ENCODE measurements at regions not wholly inside any gene's neighbourhood (a gene's known extent, or its start where the extent isn't known, plus 50 kb on each side); places are given as distances from the start of the nearest gene placed in this dataset.

GRCh38 chr2:39838589-39838988 is 59.5 kb upstream of the THUMPD2 start:
- in situ Hi-C loops (cut with MboI; ENCODE audit: low sequenced_read_pairs) = no loop called here

More at GRCh38 chr2:39838589-39838988, 59.5 kb upstream of the THUMPD2 start:
- H4K8ac ChIP-seq (ENCODE audit: low read depth in 2 of 2, low read length in 2 of 2) = no peak overlapping the region
- dilution Hi-C loops (cut with HindIII; ENCODE audit: low sequenced_read_pairs, unreplicated experiment) = no loop called here
- no peak overlapping the region for H3K4me3 ChIP-seq (ENCODE audit: insufficient read depth, low read depth, low read length)
- no peak for TF ChIP-seq BHLHE40 (IDR thresholded peaks at IDR 0.05; ENCODE audit: low read depth, low read length)
- TF ChIP-seq CHD1 (IDR thresholded peaks at IDR 0.05; ENCODE audit: low read depth, low read length) = no peak
- TF ChIP-seq POLR2A (IDR thresholded peaks at IDR 0.05; ENCODE audit: low read depth, low read length) = no peak
- TF ChIP-seq CEBPB (IDR thresholded peaks at IDR 0.05; ENCODE audit: low read depth, low read length) = no peak
- TF ChIP-seq RFX5 (IDR thresholded peaks at IDR 0.05; ENCODE audit: low read depth, low read length) = no peak
- TF ChIP-seq USF2 (IDR thresholded peaks at IDR 0.05; ENCODE audit: low read depth, low read length) = no peak
- no peak for TF ChIP-seq MAZ (IDR thresholded peaks at IDR 0.05; ENCODE audit: borderline replicate concordance, low read depth, low read length)
- TF ChIP-seq RCOR1 (IDR thresholded peaks at IDR 0.05; ENCODE audit: insufficient replicate concordance, low read length) = no peak
- TF ChIP-seq SMC3 (IDR thresholded peaks at IDR 0.05; ENCODE audit: low read depth, low read length) = no peak
- TF ChIP-seq NFE2L2 (IDR thresholded peaks at IDR 0.05; ENCODE audit: low read depth, low read length) = no peak
- no peak for TF ChIP-seq CTCF (conservative IDR thresholded peaks at IDR 0.05; ENCODE audit: low read depth, low read length)
- no peak for TF ChIP-seq FOS (IDR thresholded peaks at IDR 0.05; ENCODE audit: low read depth, low read length)
- TF ChIP-seq ELK1 (IDR thresholded peaks at IDR 0.05; ENCODE audit: borderline replicate concordance, low read depth, low read length) = no peak
- no peak for TF ChIP-seq MAFK (IDR thresholded peaks at IDR 0.05; ENCODE audit: low read depth, low read length)
- no peak for TF ChIP-seq MXI1 (IDR thresholded peaks at IDR 0.05; ENCODE audit: borderline replicate concordance, low read depth, low read length)
- TF ChIP-seq RAD21 (IDR thresholded peaks at IDR 0.05; ENCODE audit: low read length) = no peak
- H3K18ac ChIP-seq (ENCODE audit: low read depth, low read length) = no peak overlapping the region
- no peak overlapping the region for H3K4ac ChIP-seq (ENCODE audit: low read depth, low read length)
- no peak overlapping the region for H3K23ac ChIP-seq (ENCODE audit: low read depth, low read length)
- WGBS, 2 experiments (ENCODE audit: extremely low coverage in 2 of 2, insufficient read length in 1 of 2) = 83% methylated on average over 2 of the region's 3 CpGs; no CpG with 5 or more reads in 1 of the 2 experiments
- no peak overlapping the region for H2BK5ac ChIP-seq (ENCODE audit: low read depth, low read length, poor library complexity, severe bottlenecking)
- no peak overlapping the region for H2AK9ac ChIP-seq (replicated peaks; ENCODE audit: low read depth, low read length, poor library complexity)
- ChIA-PET CTCF (interaction anchor here (1.5 to 2.3 kb wide), 3 partner anchors 8 to 20 kb away, joined by 4 to 13 read pairs (median 11); no protein-coding TSS in a partner anchor), POLR2A (ENCODE audit: unreplicated experiment) (no interaction called here)
- no peak overlapping the region for H2BK15ac ChIP-seq (ENCODE audit: low read depth, low read length)
- no peak overlapping the region for H2AFZ ChIP-seq (replicated peaks; ENCODE audit: low read length, poor library complexity)
- H3K4me1 ChIP-seq (ENCODE audit: control insufficient read depth, insufficient read depth, low read length) = no peaks in the 10 kb centered on the region
- H3K36me3 ChIP-seq (ENCODE audit: control insufficient read depth, insufficient read depth, low read length) = no peaks in the 10 kb centered on the region
- H3K9ac ChIP-seq (ENCODE audit: low read depth, low read length) = no peak overlapping the region
- no peaks in the 10 kb centered on the region for H3K27me3 ChIP-seq (ENCODE audit: control insufficient read depth, insufficient read depth, low read length)
- H3K79me1 ChIP-seq (ENCODE audit: low read depth in 1 of 2, low read length in 2 of 2) = no peaks in the 10 kb centered on the region
- H4K20me1 ChIP-seq (ENCODE audit: insufficient read depth, low read length) = no peaks in the 10 kb centered on the region
- no peak overlapping the region for H2AK5ac ChIP-seq (ENCODE audit: low read depth, low read length)
- no peak for DNase-seq
- no peak overlapping the region for H3K27ac ChIP-seq (ENCODE audit: insufficient read depth, low read length)
- no peak overlapping the region for H4K91ac ChIP-seq (ENCODE audit: insufficient read depth, low read depth, low read length)
- H3K14ac ChIP-seq (replicated peaks; ENCODE audit: low read depth, low read length) = no peak overlapping the region
- intact Hi-C loops (cut with micrococcal nuclease) = no loop called here
- H3K9me1 ChIP-seq (ENCODE audit: insufficient read depth, low read length) = peaks cover 3% of the 10 kb centered on the region; the same call in 1 of the 2 replicates
- H3K4me2 ChIP-seq (ENCODE audit: low read depth, low read length) = no peak overlapping the region
- no peak overlapping the region for H4K5ac ChIP-seq (ENCODE audit: low read depth, low read length)
- H3K9me3 ChIP-seq (ENCODE audit: control insufficient read depth, insufficient read depth, low read length) = peaks cover 1% of the 10 kb centered on the region; the same call in 1 of the 2 replicates
- H3K56ac ChIP-seq (ENCODE audit: extremely low read depth, insufficient read depth, low read length) = no peak overlapping the region
- BruUV-seq (replicated peaks) = no TSS peak
- no peak overlapping the region for H2BK20ac ChIP-seq (ENCODE audit: low read depth, low read length)
- no peak overlapping the region for H2BK120ac ChIP-seq (ENCODE audit: low read depth, low read length)
- no peak for ATAC-seq (ENCODE audit: low read depth)
